ENCODE measurements at regions not wholly inside any gene's neighbourhood (a gene's known extent, or its start where the extent isn't known, plus 50 kb on each side); places are given as distances from the start of the nearest gene placed in this dataset.

DNA sequence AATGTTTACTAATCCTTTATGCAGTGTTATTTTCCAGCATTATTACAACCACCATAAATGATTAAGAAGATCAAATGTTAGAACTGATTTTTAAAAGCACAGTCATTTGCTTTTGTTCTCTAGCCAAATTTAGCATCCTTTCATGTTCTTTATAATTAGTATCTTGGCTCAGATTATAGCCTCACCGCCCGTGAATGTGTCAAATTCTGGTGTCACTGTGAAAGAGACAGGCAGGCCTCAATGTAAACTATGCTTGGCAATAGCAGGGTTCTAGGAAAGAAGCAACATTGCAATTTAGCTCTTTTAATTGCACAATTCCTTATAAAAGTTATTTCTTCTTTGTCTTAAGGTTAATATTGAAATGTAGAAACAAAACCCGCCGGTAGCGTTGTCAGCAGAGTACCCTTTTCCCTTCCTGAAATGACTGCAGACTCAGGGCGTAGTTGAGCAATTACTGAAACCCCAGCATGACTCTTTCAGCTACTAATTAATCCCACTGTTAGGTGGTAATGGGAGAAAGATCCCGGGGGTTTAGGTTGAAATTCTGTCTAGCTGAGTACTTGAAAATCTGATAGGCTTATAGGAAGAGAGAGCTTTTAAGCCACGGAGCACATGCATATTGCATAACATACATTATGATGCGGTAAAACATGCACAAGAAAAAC is 1600.5 kb upstream of the SEL1L start:
- H3K27ac Mint-ChIP-seq (ENCODE audit: unreplicated experiment): no peak overlapping the region
- H3K9me3 Mint-ChIP-seq: no peaks in the 10 kb centered on the region
- TF ChIP-seq, protein P1, sequence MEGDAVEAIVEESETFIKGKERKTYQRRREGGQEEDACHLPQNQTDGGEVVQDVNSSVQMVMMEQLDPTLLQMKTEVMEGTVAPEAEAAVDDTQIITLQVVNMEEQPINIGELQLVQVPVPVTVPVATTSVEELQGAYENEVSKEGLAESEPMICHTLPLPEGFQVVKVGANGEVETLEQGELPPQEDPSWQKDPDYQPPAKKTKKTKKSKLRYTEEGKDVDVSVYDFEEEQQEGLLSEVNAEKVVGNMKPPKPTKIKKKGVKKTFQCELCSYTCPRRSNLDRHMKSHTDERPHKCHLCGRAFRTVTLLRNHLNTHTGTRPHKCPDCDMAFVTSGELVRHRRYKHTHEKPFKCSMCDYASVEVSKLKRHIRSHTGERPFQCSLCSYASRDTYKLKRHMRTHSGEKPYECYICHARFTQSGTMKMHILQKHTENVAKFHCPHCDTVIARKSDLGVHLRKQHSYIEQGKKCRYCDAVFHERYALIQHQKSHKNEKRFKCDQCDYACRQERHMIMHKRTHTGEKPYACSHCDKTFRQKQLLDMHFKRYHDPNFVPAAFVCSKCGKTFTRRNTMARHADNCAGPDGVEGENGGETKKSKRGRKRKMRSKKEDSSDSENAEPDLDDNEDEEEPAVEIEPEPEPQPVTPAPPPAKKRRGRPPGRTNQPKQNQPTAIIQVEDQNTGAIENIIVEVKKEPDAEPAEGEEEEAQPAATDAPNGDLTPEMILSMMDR (conservative IDR thresholded peaks at IDR 0.05): no peak
- no peak overlapping the region for H3K4me3 Mint-ChIP-seq
- no peak for DNase-seq (ENCODE audit: low read depth, low spot score)
- no peaks in the 10 kb centered on the region for H3K4me1 Mint-ChIP-seq
- H3K27me3 Mint-ChIP-seq (ENCODE audit: low read depth): no peaks in the 10 kb centered on the region
- no peaks in the 10 kb centered on the region for H3K36me3 Mint-ChIP-seq (ENCODE audit: low read depth)

DNA sequence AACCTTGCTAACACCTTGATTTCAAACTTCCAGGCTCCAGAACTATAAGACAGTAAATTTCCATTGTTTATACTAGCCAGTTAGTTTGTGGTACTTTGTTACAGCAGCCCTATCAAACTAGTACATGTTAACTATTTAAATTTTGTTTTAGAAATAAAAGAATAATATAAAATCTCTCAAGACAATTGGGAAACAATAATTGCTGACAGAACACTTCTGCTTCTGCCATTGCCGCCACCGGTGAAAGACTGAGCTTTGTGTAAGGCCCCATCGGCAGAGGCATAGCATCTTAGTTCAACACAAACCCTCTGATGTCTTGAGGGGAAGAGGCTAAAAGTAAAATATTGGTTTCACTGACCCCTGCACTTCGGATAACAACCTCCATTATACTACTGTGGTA is 1607.1 kb upstream of the SEL1L start:
- Mint-ChIP-seq H3K27ac (ENCODE audit: unreplicated experiment) (no peak overlapping the region), H3K9me3 (peaks cover 6% of the 10 kb centered on the region), H3K4me1 (no peaks in the 10 kb centered on the region), H3K36me3 (ENCODE audit: low read depth) (no peaks in the 10 kb centered on the region), H3K4me3 (no peak overlapping the region), H3K27me3 (ENCODE audit: low read depth) (no peaks in the 10 kb centered on the region)
- DNase-seq (ENCODE audit: low read depth, low spot score): no peak
- TF ChIP-seq, protein P1 (conservative IDR thresholded peaks at IDR 0.05): no peak

DNA sequence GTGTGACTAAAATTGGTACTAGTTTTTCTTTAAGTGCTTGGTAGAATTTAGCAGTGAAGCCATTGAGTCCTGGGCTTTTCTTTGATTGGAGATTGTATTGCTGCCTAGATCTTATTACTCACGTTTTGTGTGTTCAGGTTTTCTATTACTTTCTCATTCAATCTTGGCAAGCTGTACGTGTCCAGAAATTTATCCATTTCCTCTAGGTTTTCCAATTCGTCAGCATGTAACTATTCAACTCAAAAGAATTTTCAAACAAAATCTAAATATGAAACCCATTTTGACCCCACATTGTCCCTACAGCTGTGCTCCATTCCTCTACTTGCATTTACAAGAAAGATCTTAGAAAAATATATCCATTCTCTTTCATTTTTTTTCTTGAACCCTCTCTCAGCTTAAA is 1613.4 kb upstream of the SEL1L start:
- TF ChIP-seq, protein P1 (conservative IDR thresholded peaks at IDR 0.05): no peak
- no peaks in the 10 kb centered on the region for H3K36me3 Mint-ChIP-seq (ENCODE audit: low read depth)
- no peak overlapping the region for H3K4me3 Mint-ChIP-seq
- H3K27ac Mint-ChIP-seq (ENCODE audit: unreplicated experiment): no peak overlapping the region
- no peak for DNase-seq (ENCODE audit: low read depth, low spot score)
- no peaks in the 10 kb centered on the region for H3K27me3 Mint-ChIP-seq (ENCODE audit: low read depth)
- H3K4me1 Mint-ChIP-seq: no peaks in the 10 kb centered on the region
- H3K9me3 Mint-ChIP-seq: peaks cover 6% of the 10 kb centered on the region

DNA sequence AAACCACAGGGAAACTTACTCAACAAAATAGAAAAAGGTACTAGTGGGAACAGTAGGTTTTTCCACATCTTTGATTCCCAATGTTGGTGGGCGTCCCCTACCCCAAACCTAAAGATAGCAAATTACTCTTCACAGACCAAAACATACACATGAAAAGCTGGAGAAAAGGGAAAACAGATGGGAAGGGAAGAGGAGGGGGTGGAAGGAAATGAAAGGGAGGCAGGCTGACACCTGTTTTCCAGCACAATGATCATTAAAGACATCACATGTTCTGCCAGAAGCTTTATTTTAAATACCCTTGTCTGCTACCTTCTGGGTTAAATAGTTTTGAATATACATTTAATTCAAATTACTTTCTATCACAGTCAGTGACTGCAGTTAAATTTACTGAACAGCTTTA is 1617.9 kb upstream of the SEL1L start:
- Mint-ChIP-seq H3K36me3 (ENCODE audit: low read depth) (no peaks in the 10 kb centered on the region), H3K27me3 (ENCODE audit: low read depth) (no peaks in the 10 kb centered on the region), H3K4me1 (no peaks in the 10 kb centered on the region), H3K4me3 (no peak overlapping the region), H3K9me3 (peaks cover 3% of the 10 kb centered on the region), H3K27ac (ENCODE audit: unreplicated experiment) (no peak overlapping the region)
- DNase-seq (ENCODE audit: low read depth, low spot score): no peak
- TF ChIP-seq, protein P1 (conservative IDR thresholded peaks at IDR 0.05): no peak

DNA sequence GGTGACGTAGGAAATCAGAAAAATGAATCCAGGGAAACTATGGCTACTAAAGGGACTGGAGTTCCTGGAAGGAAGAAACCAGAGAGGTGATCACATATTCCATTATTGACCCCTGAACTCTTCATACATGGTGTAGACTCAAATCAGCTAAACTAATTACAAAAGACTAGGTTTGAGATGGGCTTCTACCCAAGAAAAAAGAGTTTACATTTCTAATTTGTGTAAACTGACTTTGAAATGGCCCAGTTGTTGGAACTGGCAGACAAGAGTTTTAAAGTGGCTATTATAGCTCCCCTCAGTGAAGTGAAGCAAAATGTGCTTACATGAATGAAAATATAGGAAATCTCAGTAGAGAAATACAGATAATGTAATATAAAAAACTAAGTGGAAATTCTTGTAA is 1619.4 kb upstream of the SEL1L start:
- Mint-ChIP-seq H3K4me3 (no peak overlapping the region), H3K9me3 (peaks cover 3% of the 10 kb centered on the region), H3K27me3 (ENCODE audit: low read depth) (no peaks in the 10 kb centered on the region), H3K4me1 (peaks cover under 1% of the 10 kb centered on the region), H3K36me3 (ENCODE audit: low read depth) (no peaks in the 10 kb centered on the region), H3K27ac (ENCODE audit: unreplicated experiment) (no peak overlapping the region)
- DNase-seq (ENCODE audit: low read depth, low spot score): no peak
- TF ChIP-seq, protein P1 (conservative IDR thresholded peaks at IDR 0.05): no peak
